Tibial nerve (tissue), 4 donors: ENCODE measurements at regions not wholly inside any gene's neighbourhood (a gene's known extent, or its start where the extent isn't known, plus 50 kb on each side); places are given as distances from the start of the nearest gene placed in this dataset.
"Not testable (repeated sequence)": the region's sequence is repeated elsewhere in the genome, so short reads cannot be mapped to it uniquely, and the experiment has no call there.

ENCODE experiments used
- CTCF ChIP-seq, 5 experiments: fragments of 200-600 bp in 3 of 5; fragments of 450-650 bp in 2 of 5; sonication (generic) in 3 of 5; IDR thresholded peaks; one replicate each; pipeline ENCODE4 v1.5.1; 2016 to 2019; ENCODE audit warnings: antibody characterized with exemption in 5 of 5, mild to moderate bottlenecking in 3 of 5, moderate library complexity in 2 of 5
- EP300 ChIP-seq, 2 donors: sonication (generic); formaldehyde crosslinking; IDR thresholded peaks; one replicate each; pipeline ENCODE4 v1.6.1; 2017; ENCODE audit warnings: antibody characterized with exemption in 2 of 2, mild to moderate bottlenecking in 1 of 2

GRCh38 chr12:91711925-91712324 is 433.7 kb downstream of the BTG1 start:
- not testable (repeated sequence) for TF ChIP-seq CTCF, EP300 (IDR thresholded peaks at IDR 0.05)
